ENCODE measurements at regions not wholly inside any gene's neighbourhood (a gene's known extent, or its start where the extent isn't known, plus 50 kb on each side); places are given as distances from the start of the nearest gene placed in this dataset.
"Not testable (repeated sequence)": the region's sequence is repeated elsewhere in the genome, so short reads cannot be mapped to it uniquely, and the experiment has no call there.

- TF ChIP-seq, protein P1, sequence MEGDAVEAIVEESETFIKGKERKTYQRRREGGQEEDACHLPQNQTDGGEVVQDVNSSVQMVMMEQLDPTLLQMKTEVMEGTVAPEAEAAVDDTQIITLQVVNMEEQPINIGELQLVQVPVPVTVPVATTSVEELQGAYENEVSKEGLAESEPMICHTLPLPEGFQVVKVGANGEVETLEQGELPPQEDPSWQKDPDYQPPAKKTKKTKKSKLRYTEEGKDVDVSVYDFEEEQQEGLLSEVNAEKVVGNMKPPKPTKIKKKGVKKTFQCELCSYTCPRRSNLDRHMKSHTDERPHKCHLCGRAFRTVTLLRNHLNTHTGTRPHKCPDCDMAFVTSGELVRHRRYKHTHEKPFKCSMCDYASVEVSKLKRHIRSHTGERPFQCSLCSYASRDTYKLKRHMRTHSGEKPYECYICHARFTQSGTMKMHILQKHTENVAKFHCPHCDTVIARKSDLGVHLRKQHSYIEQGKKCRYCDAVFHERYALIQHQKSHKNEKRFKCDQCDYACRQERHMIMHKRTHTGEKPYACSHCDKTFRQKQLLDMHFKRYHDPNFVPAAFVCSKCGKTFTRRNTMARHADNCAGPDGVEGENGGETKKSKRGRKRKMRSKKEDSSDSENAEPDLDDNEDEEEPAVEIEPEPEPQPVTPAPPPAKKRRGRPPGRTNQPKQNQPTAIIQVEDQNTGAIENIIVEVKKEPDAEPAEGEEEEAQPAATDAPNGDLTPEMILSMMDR (IDR thresholded peaks at IDR 0.05; ENCODE audit: insufficient read depth, low read length, poor library complexity, severe bottlenecking): not testable (repeated sequence)
- TF ChIP-seq EZH2phosphoT487 (conservative IDR thresholded peaks at IDR 0.05; ENCODE audit: low read length): not testable (repeated sequence)
Observed at GRCh38 chr9:40971773-40972172, 156.7 kb downstream of the FOXD4L6 start.

Data from SU-DHL-6 (cell line).